GM12875 (cell line): ENCODE measurements at regions not wholly inside any gene's neighbourhood (a gene's known extent, or its start where the extent isn't known, plus 50 kb on each side); places are given as distances from the start of the nearest gene placed in this dataset.

Experiments
- H3K4me3 ChIP-seq: one replicate; pipeline ENCODE4 v1.5.1; 2011; ENCODE audit warnings: low read depth, low read length, control low read depth
- CTCF ChIP-seq: IDR thresholded peaks from 2 replicates; pipeline ENCODE4 v1.5.1; 2011; ENCODE audit warnings: low read depth, mild to moderate bottlenecking, control low read depth, inconsistent platforms, low read length, moderate library complexity, borderline replicate concordance; ENCODE audit not compliant: insufficient read depth

GRCh38 chr2:8202132-8202531 lies 479.7 kb upstream of the ID2 start:
- H3K4me3 ChIP-seq, result no peak overlapping the region
- TF ChIP-seq CTCF, result no peak

GRCh38 chr2:8203364-8203763 lies 478.5 kb upstream of the ID2 start:
- H3K4me3 ChIP-seq, result no peak overlapping the region
- TF ChIP-seq CTCF, result no peak

- TF ChIP-seq CTCF, result no peak
- no peak overlapping the region for H3K4me3 ChIP-seq
Measured at GRCh38 chr2:8204711-8205110, 477.1 kb upstream of the ID2 start.

- TF ChIP-seq CTCF, result no peak
- no peak overlapping the region for H3K4me3 ChIP-seq
Measured at GRCh38 chr2:8209494-8209893, 472.4 kb upstream of the ID2 start.

GRCh38 chr2:8211384-8211783 lies 470.5 kb upstream of the ID2 start:
- no peak for TF ChIP-seq CTCF
- H3K4me3 ChIP-seq, result no peak overlapping the region

GRCh38 chr2:8212239-8212638 lies 469.6 kb upstream of the ID2 start:
- H3K4me3 ChIP-seq, result no peak overlapping the region
- no peak for TF ChIP-seq CTCF

- no peak overlapping the region for H3K4me3 ChIP-seq
- no peak for TF ChIP-seq CTCF
Measured at GRCh38 chr2:8214036-8214615, 467.7 kb upstream of the ID2 start.
